IPS-20b (cell line): ENCODE measurements at regions not wholly inside any gene's neighbourhood (a gene's known extent, or its start where the extent isn't known, plus 50 kb on each side); places are given as distances from the start of the nearest gene placed in this dataset.
"Not testable (repeated sequence)": the region's sequence is repeated elsewhere in the genome, so short reads cannot be mapped to it uniquely, and the experiment has no call there.

Experiments used
- H3K27ac ChIP-seq: one replicate; pipeline ENCODE4 v1.5.1; 2013; ENCODE audit warnings: low read length
- H3K27me3 ChIP-seq: 2 replicates; pipeline ENCODE4 v1.6.1; 2013; ENCODE audit warnings: mild to moderate bottlenecking, low read length, inconsistent platforms; ENCODE audit not compliant: insufficient read depth
- H3K36me3 ChIP-seq: 2 replicates; pipeline ENCODE4 v1.6.1; 2013; ENCODE audit warnings: low read depth, mild to moderate bottlenecking, inconsistent platforms, low read length, moderate library complexity; ENCODE audit not compliant: insufficient read depth
- H3K4me1 ChIP-seq: 2 replicates; pipeline ENCODE4 v1.6.1; 2013; ENCODE audit warnings: mild to moderate bottlenecking, control low read depth, inconsistent platforms, low read length, moderate library complexity; ENCODE audit not compliant: insufficient read depth
- H3K4me3 ChIP-seq: 2 replicates; pipeline ENCODE4 v1.5.1; 2013; ENCODE audit warnings: mild to moderate bottlenecking, low read length, inconsistent platforms
- H3K9ac ChIP-seq: 2 replicates; pipeline ENCODE4 v1.6.1; 2013; ENCODE audit warnings: low read depth, mild to moderate bottlenecking, inconsistent platforms, low read length, moderate library complexity
- H3K9me3 ChIP-seq: 2 replicates; pipeline ENCODE4 v1.6.1; 2013; ENCODE audit warnings: mild to moderate bottlenecking, low read depth, low read length, inconsistent platforms; ENCODE audit not compliant: insufficient read depth

DNA sequence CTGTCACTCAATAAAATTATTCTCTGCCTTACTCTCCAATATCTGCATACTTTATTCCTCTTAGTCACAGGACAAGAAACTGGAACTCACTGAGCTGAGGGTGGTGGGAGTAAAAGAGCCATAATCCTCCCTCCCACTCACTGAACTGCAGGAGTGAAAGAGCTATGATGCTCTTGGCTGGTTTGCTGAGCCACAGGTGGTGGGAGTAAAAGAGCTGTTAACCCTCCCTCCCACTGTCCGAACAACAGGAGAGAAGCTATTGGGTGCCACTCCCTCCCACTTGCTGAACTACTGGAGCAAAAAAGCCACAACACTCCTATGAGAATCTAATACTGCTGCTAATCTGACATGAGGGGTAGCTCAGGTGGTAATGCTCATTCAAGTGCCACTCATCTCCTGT is 391.0 kb downstream of the NSUN3 start:
- Histone ChIP-seq H3K27ac (no peak overlapping the region), H3K9ac (no peak overlapping the region), H3K36me3 (no peaks in the 10 kb centered on the region), H3K4me1 (no peaks in the 10 kb centered on the region), H3K4me3 (no peak overlapping the region), H3K9me3 (no peaks in the 10 kb centered on the region), H3K27me3 (no peaks in the 10 kb centered on the region)

DNA sequence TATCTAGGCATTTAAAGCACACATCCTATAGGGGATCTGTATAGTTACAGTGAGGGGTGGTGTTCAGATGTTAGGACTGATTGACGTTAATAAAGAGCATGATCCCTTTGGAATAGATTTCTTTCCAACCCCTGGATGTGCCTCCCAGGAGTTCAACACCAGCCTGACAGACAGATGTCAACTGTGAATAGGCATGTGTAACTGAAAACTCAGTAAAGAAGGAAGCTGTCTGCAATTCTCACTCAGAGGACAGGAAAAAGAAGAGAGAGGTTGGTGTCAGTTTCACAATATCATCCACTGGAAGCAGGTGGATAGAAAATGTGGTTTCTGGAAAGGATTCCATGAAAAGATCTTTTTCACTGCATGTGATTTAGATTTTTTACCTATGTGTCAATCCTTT is 396.3 kb downstream of the NSUN3 start:
- Histone ChIP-seq H3K4me1 (0 out of 2 replicates have a peak, but pooled peaks cover 3% of the 10 kb centered on the region), H3K4me3 (no peak overlapping the region), H3K27me3 (no peaks in the 10 kb centered on the region), H3K9me3 (no peaks in the 10 kb centered on the region), H3K27ac (no peak overlapping the region), H3K9ac (no peak overlapping the region), H3K36me3 (no peaks in the 10 kb centered on the region)

DNA sequence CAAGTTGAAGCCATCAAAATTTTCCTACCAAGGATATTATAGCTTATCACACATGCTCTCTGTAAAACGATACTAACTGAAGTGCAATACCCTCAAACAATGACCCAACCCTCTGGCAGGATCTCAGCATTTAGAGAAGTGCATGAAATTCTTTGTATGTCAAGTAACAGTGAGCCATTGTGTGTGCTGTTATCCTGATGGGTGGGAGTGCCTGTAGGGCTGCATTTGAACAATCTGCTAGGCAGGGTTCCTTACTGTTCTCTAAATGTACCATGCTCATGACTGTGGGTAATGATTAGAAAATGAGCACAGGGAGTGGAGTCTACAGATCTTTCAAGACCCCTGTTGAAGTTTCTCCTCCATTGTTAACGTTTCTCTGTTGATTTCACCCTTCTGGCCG is 398.1 kb downstream of the NSUN3 start:
- H3K4me1 ChIP-seq = 0 out of 2 replicates have a peak, but pooled peaks cover 3% of the 10 kb centered on the region
- H3K27ac ChIP-seq = no peak overlapping the region
- H3K9me3 ChIP-seq = no peaks in the 10 kb centered on the region
- no peak overlapping the region for H3K4me3 ChIP-seq
- no peaks in the 10 kb centered on the region for H3K36me3 ChIP-seq
- no peak overlapping the region for H3K9ac ChIP-seq
- H3K27me3 ChIP-seq = no peaks in the 10 kb centered on the region

GRCh38 chr3:94462931-94463330 is 400.1 kb downstream of the NSUN3 start:
- H3K27ac ChIP-seq = no peak overlapping the region
- H3K27me3 ChIP-seq = no peaks in the 10 kb centered on the region
- H3K4me1 ChIP-seq = peaks cover 5% of the 10 kb centered on the region; the same call in 1 of the 2 replicates
- no peaks in the 10 kb centered on the region for H3K9me3 ChIP-seq
- no peaks in the 10 kb centered on the region for H3K36me3 ChIP-seq
- H3K9ac ChIP-seq = no peak overlapping the region
- H3K4me3 ChIP-seq = no peak overlapping the region

DNA sequence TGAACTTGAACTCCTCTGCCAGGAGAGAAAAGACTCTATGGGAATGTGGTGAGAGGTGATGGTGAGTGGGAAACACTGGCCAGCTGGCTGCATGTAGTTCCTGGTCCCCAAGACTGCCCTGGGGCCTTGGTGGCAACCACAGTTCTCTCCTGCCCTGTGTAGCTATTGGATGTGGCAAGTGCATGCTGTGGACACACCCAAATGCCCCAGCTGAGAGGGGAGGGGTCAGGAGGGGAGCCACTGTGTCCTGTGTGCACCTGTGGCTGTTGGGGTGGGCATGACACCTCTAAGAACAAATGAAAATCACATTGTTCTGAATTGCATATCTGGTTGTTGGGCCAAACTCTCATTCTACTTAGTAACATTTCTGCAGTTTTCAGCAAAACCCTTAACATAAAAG is 409.6 kb downstream of the NSUN3 start:
- H3K4me1 ChIP-seq = peaks cover 13% of the 10 kb centered on the region; the same call in 1 of the 2 replicates
- no peak overlapping the region for H3K4me3 ChIP-seq
- no peaks in the 10 kb centered on the region for H3K36me3 ChIP-seq
- H3K9ac ChIP-seq = no peak overlapping the region
- H3K27me3 ChIP-seq = no peaks in the 10 kb centered on the region
- H3K27ac ChIP-seq = no peak overlapping the region
- H3K9me3 ChIP-seq = peaks cover 5% of the 10 kb centered on the region; the same call in 1 of the 2 replicates

DNA sequence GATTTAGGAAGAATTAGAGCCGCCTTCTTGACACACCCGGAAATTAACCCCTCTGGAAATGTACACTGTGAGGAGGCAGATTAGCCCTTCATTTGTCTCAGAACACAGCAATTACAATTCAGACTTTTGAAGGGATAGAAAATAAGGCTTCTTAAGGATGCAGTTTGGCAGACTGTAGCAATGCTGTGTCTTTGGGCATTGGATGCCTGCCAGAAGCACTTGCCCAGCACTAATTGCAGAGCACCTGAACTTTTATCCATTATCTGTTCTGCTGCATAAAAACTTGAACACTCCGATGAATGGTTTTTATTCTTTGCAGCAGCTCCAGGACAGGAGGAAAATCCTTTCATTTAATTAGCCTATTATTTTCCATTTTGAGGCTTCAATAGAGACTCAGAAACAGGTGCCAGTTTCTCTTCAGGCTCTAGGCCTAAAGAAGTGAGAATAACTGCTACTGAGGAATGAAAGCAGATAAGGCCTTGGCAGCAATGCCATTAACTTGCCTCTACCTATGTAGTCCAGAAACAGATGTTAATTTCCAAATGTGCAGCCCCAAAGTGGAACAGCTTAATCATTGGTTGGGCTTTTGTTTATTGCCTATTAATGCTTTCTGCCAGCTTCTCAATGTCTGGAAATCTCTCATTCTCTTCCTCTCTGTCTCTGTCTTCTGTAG is 418.5 kb downstream of the NSUN3 start:
- Histone ChIP-seq H3K27ac (no peak overlapping the region), H3K36me3 (no peaks in the 10 kb centered on the region), H3K9ac (no peak overlapping the region), H3K27me3 (no peaks in the 10 kb centered on the region), H3K4me3 (no peak overlapping the region), H3K4me1 (no peaks in the 10 kb centered on the region), H3K9me3 (no peaks in the 10 kb centered on the region)

DNA sequence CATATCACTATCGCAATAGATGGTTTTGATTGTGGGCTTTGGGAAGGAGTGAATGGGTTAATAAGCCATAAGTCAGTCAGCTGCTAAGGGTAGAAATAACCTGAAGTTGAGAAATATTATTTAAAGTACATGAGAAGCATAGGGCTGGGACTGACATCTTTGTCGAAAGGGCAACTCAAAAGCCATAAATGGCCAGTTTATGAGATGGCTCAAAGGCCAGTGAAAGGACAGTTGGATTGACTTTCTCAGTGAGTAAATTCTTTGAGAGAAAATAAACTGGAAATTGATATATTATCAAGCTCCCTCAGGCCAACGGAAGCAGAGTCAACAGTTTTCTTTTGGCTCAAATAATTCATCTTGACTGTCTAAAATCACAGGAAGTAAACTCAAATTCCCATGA is 419.8 kb downstream of the NSUN3 start:
- Histone ChIP-seq H3K27ac (no peak overlapping the region), H3K27me3 (no peaks in the 10 kb centered on the region), H3K4me1 (peaks cover 11% of the 10 kb centered on the region), H3K9me3 (no peaks in the 10 kb centered on the region), H3K4me3 (no peak overlapping the region), H3K36me3 (no peaks in the 10 kb centered on the region), H3K9ac (no peak overlapping the region)

DNA sequence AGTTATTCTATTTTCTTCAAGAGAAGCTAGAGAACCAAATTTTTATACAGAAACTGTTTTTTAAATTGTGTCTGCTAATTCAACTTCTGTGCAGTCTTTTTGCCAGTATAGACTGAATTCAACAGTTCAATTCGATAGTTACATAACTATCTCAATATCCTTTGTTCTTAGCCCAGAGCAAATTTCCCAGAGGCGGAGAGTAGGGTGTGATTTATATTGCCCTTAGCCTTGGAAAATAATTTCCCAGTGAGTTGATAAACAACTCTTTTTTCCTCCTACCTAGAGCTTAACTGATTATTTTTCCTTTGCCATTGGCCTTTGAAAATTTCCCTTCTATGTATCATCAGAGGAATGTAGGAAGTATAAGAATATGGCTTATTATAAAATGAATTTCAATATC is 420.5 kb downstream of the NSUN3 start:
- no peaks in the 10 kb centered on the region for H3K9me3 ChIP-seq
- no peaks in the 10 kb centered on the region for H3K27me3 ChIP-seq
- no peaks in the 10 kb centered on the region for H3K36me3 ChIP-seq
- peaks cover 14% of the 10 kb centered on the region for H3K4me1 ChIP-seq
- no peak overlapping the region for H3K27ac ChIP-seq
- H3K9ac ChIP-seq = no peak overlapping the region
- no peak overlapping the region for H3K4me3 ChIP-seq

GRCh38 chr3:94494992-94495391 is 432.1 kb downstream of the NSUN3 start:
- Histone ChIP-seq H3K36me3 (no peaks in the 10 kb centered on the region), H3K27ac (no peak overlapping the region), H3K27me3 (no peaks in the 10 kb centered on the region), H3K4me1 (no peaks in the 10 kb centered on the region), H3K9me3 (no peaks in the 10 kb centered on the region), H3K9ac (no peak overlapping the region), H3K4me3 (no peak overlapping the region)

DNA sequence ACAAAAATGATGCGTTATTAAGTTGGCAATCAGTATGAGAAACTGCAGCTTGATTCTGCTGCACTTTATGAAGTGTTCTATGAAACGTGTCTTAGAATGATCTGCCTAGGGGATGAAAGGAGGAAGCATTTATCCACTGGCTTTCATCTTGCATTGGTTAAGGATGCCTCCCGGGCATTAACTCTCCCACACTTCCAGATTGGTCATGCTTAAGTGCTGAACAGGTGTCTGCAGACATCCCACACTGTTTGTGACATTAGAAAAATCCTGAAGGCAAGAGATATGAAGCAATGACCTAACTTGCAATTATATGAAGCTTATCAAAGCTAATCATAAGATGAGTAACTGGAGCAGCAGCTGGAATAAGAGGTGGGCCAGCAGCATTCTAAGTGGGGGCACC is 437.3 kb downstream of the NSUN3 start:
- no peaks in the 10 kb centered on the region for H3K36me3 ChIP-seq
- no peaks in the 10 kb centered on the region for H3K27me3 ChIP-seq
- no peak overlapping the region for H3K27ac ChIP-seq
- no peaks in the 10 kb centered on the region for H3K4me1 ChIP-seq
- peaks cover 15% of the 10 kb centered on the region for H3K9me3 ChIP-seq
- no peak overlapping the region for H3K4me3 ChIP-seq
- no peak overlapping the region for H3K9ac ChIP-seq

DNA sequence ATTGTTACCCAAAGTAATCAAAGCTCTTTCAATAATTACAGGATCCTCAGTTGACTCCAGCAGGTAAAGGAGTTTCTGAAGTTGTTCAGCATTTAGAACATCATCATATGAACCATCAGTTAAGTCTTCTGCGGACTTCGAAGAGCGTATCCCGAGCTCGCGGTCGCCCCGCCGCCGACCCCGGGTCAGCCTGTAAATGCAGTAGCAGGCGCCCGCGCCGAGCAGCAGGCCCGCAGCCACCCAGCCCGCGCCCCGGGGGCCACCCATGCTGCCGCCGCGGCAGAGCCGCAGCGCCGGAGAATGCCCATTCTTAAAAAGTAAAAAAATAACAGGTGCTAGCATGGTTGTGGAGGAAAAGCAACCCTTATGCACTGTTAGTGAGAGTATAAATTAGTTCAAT is 444.5 kb downstream of the NSUN3 start:
- not testable (repeated sequence) for H3K36me3 ChIP-seq, H3K27ac ChIP-seq, H3K27me3 ChIP-seq, H3K4me1 ChIP-seq, H3K9ac ChIP-seq, H3K4me3 ChIP-seq
- H3K9me3 ChIP-seq = peaks cover 14% of the 10 kb centered on the region

DNA sequence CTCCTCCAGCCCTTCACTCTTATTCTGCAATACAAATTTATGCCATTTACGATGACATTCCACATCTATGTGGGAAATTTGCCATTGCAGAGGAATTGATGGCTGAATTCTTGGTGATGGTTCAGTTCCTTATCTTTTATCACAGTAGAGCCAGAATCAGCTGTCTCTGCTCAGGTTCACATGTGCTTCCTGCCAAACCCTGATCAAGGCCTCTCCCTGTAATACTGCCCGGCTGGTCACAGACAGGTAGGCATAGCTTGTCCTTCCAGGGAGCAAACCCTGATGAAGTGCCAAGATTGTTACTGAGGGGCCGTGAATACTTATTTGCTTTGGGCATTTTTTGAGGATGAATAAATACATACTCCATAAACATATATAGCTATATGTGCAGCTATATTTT is 450.0 kb downstream of the NSUN3 start:
- H3K27me3 ChIP-seq = no peaks in the 10 kb centered on the region
- no peaks in the 10 kb centered on the region for H3K9me3 ChIP-seq
- no peaks in the 10 kb centered on the region for H3K36me3 ChIP-seq
- H3K9ac ChIP-seq = no peak overlapping the region
- H3K4me1 ChIP-seq = no peaks in the 10 kb centered on the region
- no peak overlapping the region for H3K27ac ChIP-seq
- no peak overlapping the region for H3K4me3 ChIP-seq
